GM21423 (cell line): ENCODE measurements at regions not wholly inside any gene's neighbourhood (a gene's known extent, or its start where the extent isn't known, plus 50 kb on each side); places are given as distances from the start of the nearest gene placed in this dataset.

ENCODE experiments used
- ATAC-seq: cut with Tn5 transposase; IDR thresholded peaks from one replicate; pipeline ENCODE4 v1.9.1; 2021; ENCODE audit warnings: mild to moderate bottlenecking, moderate library complexity; ENCODE audit not compliant: unreplicated experiment

DNA sequence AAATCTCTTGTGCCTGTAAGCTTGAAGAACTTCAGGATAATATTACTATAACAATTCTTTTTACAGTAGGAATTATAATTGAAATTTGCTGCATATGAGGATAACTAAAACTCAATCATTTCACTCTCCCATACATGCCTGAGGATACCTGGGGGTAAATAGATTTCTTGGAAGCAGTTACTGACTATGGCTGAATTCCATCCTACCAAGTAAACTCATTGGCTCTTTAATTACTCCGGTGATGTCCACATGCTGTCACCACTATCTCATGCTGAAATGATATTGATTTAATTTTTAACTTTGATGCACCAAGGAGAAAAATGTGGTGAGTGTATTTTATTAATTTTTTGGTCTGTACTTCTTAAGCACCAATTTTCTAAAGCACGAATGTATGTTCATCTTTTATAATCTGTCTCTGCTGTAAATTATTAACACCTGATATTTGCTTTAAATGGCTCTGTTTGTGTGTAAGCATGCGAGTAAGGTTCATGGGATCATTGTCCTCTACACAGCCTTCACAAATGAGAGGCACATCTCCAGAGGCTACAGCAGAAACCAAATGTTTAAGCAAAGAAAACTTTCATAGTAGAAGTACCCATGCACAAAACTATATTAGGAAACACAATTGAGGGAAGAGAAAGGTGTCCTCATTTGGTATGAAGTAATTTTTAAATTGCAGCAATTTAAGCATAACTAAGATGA is 164.2 kb upstream of the POU3F2 start:
- ATAC-seq, result no peak

DNA sequence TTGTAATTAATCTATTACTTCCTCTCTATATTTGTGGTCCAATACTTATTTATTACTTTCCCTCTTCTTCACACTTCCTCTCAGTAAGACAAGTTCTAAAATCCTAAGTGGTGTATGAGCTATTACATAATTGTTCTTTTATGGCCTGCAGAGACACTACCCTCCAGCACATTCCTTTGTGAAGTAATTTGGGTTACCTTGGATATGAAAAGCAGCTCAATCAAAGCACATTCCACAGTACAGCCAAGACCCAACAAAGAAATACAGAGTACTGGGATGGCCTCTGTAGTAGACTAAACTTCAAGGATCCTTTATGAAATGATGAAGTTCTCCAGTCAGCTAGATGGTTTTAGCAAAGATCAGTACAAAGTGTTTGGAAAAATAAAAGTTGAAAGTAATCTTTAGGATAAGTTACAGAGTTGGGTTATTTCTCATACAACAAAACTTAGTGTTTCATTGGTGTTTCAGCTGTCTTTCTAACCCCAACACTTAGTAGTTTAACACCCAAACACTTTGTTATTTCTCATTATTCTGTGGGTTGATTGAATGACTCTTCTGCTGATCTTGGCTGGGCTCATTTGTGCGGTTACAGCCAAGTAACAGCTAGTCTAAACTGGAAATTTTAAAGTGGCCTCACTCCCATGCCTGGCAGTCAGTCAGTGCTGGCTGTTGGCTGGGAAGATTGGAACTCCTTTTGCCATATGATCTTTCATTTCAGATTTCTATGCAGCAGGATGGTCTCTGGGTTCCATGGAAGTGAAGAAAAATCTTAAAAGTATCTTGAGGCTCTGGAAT is 161.5 kb upstream of the POU3F2 start:
- no peak for ATAC-seq

DNA sequence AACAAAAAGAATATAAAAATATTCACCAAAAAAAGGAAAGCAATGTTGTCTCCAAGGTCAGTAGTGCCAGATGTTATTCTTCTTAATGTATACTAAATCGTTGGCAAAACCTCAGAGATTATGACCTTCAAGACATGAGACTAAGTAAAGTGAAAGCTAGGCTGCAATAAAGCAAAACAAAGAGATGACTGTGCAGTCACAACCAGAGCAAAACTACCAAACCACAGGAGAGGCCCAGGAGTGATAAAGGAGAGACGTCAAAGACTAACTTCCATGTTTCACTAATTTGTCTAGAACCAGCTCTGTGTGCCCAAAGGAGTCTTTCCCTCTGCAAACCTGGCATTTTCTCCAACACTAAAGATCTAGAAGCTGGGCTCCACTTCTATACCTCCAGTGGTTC is 155.9 kb upstream of the POU3F2 start:
- peak; percentile 81 for ATAC-seq

DNA sequence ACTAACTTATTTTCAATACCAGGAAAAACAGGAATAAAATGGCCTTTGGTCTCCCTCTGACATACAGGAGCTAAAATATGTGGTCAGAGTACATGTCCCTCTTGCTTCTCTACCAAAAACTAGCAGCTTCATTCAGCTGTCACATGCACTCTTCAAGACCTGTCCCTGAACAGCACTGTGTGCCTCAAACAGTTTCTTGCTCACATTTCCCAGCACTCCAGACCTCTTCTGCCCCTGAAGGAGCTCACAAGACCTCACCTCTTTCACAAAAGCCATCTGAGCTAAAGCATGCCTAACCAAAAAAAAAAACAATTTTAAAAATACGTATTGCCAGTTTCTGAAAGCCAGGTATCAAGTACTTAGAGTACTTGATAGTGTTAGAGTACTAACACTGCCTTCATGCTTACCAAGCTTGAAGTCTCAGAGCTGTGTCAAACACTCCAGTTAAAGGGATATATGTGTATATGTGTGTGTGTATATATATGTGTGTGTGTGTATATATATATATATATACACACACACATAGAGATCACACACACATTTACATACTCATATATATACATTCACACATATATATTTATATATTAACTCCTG is 148.3 kb upstream of the POU3F2 start:
- no peak for ATAC-seq

DNA sequence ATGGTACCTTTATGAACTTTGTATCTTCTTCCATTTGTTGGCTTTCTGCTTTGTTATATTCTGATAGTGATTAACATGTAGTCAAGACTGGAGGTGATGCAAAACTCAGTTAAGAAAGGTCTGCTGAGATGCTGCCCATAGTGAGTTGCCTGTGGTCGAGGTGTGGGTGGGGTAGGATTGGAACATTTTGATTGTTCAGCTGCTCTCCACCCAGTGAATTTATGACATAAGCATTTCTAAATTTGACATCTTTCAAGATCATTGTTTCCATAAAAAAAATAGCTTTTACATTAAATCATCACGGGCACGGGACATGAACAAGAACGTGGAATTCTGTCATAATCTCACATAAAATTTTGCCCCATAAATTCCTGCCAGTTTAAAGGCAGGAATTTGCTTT is 146.6 kb upstream of the POU3F2 start:
- ATAC-seq, result no peak

DNA sequence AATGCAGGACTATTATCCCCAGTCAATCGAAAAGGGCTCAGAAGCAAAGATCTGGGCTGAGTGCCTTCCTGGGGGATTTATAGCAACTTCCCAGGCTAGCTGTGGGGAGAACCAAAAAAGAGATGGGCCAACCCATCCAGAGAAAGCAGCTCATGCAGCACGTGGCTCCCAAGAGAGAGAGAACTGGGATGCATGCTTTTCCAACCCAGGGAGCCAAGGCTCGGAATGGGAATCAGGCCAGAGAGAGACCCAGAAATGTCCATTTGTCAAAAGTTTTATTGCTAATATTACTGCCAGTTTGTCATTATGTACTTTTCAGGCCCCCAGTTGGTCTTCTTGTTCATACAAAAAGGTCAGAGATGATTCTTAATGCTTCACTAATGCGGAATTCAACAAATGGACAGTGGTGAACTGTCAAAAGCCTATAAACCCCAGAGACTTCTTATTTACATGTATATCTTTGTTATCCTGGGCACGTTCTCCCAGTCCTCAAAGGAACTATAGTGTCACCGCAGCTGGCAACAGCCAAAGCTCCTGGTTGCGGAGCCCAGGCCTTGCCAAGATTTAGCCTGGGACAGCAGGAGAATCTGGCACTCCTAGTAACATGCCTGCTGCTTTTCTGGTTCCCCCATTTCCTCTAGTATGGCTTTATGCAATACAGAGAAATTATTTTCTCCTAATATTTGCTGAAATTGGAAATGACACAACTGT is 139.1 kb upstream of the POU3F2 start:
- ATAC-seq, result no peak

DNA sequence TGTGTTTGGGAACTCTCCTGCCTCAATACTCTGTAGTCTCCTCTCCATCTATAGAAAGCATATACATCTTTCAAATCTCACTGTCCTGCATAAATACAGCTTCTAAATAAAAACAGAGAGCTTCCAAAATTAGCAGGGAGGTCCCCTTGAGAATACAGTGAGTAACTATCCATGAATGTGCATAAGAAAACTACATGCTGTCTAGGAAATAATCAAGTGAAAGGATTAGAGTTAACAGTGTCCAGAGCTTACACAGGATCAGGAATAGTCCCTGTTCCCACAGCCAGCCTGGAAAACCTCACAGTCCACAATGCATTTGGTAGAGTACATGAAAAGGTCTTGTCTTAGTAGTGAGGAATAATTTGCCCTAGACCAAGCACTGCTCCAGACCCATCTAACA is 123.0 kb upstream of the POU3F2 start:
- ATAC-seq, result no peak

DNA sequence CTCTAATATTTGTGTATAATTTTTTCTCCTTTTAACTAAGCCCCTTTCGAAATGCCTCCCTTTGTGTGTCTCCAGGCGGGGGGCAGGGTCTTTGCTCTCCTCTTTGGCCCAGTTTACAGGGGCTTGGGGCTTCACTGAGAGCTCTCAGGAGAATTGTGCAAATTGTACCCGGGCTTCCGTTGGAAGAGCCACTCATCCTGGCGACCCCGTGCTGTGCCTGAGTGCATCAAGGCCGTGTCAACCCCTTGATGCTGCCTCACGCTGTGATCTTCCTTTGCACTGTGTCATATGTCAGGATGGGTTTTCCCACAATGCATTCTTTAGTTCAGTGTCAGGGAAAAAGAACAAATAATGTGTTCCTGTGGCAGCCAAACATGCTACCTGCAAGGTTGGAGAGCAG is 118.0 kb upstream of the POU3F2 start:
- ATAC-seq, result no peak

DNA sequence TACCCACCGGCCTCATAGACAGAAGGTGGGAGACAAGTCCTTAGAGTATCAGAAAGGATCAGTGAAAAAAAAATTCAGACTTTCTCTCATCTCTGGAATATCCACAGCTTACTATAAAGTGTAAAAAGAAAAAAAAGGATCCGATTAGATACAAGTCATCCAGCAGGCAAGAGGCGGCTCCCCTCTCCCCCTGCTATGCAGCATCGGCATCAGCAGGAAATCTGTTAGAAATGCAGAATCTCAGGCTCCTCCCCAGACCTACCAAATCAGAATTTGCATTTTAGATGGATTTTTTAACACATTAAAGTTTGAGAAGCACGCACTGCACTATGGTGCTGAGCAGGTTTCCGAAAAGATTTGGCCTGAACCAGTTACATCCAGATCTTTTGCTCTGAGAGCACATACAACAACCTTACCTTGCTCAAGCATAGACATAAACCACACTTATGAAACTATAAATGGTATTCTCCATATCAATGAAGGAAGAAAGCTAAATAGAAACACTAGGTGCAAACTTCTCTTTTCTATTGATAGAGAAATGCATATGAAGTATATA is 117.0 kb upstream of the POU3F2 start:
- ATAC-seq, result no peak

DNA sequence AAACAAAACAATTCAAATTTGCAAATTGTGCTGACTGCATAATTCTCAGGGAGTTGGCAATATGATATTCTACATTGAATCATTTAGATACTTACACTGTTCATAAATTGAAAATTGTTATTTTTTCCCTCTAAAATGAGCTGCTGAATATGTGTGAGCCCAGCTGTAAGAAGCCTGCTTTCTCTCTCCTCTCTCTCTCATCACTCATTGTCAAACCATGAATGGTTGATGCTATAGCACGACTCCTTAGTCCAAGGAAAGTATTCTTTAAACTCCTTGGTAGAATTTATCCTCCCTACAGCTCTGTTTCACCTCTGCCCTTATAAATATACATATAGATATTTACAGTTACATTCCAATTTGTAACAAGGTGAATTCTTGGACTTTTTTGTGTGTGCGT is 116.4 kb upstream of the POU3F2 start:
- no peak for ATAC-seq

DNA sequence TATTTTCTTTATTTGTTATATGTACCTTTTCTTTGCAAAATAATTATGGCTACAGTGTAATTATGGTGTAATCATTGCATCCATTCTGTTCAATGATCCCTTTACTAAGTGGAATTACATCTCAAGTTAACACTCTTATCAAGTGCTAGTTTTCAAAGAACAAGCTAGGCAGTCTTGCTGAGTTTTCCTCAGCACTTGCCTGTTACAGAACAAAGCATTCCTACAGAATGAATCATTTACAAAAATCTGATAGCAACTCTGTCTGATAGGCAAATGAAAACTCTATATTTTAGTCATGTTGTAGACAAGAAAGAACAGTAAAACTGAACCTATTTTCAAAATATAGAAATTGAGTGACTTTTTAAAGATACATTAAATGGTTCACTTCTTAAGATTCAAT is 109.8 kb upstream of the POU3F2 start:
- ATAC-seq, result no peak

DNA sequence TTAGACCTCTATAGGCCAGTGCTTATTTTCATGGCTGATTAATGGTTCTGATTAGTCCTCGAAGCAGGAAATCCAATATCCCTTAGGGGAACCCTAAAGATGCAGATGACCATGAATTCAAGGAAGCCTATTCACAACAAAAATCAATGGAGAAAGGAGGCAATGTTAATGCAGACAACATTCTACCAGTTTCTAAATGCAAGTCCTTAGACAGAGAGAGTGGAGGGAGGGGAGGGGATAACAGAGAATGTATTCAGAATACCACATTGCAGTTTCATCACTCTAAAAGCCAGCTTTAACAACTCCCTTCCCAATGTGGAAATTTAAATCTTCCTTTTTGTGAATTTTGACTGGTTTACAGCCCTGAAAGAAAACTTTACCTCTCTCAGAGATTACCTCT is 87.1 kb upstream of the POU3F2 start:
- ATAC-seq, result no peak

DNA sequence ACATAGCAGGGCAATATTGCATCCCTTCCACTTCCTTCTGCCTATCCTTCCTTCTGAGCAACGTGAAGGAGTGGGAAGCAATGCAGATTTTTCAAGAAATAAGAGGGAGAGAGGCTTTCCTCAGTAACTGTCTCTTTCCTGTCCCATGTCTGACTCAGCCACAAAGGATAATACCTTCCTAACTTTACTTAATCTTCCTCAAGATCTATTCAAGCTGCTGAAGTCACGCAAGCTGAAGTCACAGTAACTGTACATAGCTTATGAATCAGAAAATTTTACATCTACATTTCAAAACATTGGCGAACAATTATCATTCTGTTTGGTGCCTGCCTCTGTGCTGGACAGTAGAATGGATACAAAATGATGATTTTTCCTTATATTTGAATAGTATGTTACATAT is 86.4 kb upstream of the POU3F2 start:
- no peak for ATAC-seq

DNA sequence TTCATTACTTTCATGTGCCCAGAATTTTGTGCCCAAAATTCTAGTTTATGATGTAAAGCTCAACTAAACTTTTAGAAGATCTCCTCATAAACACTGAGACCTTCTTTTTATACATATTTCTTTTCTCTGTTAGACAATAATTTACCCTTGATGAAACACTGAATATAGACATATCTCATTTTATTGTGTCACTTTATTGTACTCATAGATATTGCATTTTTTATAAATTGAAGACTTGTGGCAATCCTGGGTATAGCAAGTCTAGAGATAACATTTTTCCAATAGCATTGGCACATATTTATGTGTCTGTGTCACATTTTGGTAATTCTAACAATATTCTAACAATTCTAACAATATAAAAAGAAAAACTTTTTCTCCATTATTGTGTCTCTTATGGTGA is 74.9 kb upstream of the POU3F2 start:
- no peak for ATAC-seq

DNA sequence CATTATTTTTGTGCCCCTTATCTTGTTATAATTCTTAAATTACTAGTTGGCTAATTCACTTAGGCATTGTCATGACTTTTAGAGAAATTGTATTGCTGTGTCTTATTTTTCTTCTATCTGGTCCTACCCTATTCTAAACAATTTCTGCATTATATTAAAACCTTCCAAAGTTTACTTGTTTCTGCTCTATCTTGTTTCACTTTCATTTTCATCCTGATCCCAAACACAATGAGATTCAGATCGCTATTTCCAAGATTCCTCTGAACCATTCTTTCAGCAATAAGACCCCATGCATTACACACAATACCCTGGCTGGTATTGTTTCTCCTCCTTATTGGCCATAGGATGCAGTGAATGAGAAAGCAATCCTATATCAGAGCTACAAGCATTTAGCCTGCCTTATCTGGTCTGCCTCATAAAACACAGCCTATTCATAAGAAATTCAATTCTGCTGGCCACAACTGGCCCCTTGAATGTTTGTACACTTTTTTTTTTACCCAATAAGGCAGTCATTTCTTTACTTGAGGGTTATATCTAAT is 69.9 kb upstream of the POU3F2 start:
- ATAC-seq, result no peak

DNA sequence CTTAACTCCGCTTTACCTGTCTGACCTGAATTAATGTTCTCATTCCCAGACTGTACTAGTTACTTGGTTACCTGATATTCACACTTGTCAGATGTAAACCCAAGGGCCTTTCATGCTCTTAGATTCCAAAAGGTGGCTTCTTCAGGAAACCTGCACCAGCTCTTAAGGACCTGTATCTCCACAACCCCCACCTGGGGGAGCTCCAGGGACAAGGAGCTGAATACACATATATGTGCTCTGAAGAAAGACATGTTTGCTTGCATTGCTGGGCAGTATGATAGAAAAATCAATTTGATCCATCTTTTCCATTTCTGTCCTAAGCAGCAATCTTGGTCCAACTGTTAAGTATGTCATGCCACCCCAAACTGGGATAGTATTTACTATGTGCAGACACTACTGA is 64.8 kb upstream of the POU3F2 start:
- ATAC-seq, result no peak

DNA sequence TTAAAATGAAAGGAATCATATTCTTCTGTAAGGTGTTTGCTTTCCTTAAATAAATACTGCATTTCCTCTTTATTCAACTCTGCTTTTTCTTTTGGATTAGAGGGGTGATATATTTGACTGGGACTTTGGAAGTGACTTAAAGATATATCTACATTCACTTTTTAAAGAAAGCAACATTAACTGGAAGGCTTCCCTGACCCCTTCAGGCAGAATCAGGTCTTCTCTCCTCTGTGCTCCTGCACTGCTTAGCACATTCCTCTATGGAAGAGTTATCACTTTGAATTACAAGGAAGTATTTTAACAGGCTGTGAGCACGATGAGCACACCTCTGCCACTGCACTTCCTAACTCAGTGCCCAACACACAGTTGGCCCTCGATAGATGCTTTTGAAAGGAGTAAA is 59.2 kb upstream of the POU3F2 start:
- ATAC-seq, result no peak

DNA sequence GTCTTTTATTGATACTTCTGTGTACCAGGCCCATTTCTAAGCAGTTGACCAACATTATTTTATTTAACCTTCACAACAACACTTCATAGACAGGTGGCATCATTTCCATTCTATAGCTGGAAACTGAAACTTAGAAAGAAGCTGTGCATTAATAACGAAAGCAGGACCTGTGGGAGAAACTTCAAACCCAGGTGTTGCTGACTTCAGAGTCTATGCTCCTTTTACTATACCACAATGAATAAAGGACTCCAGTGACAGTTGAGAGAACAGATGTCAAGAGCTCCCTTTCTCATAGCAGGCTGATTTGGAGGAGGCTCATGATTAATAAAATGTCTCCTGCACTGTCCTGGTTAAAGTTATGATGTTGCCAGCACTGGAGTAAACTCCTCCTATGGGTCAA is 56.6 kb upstream of the POU3F2 start:
- ATAC-seq, result peak; percentile 100

DNA sequence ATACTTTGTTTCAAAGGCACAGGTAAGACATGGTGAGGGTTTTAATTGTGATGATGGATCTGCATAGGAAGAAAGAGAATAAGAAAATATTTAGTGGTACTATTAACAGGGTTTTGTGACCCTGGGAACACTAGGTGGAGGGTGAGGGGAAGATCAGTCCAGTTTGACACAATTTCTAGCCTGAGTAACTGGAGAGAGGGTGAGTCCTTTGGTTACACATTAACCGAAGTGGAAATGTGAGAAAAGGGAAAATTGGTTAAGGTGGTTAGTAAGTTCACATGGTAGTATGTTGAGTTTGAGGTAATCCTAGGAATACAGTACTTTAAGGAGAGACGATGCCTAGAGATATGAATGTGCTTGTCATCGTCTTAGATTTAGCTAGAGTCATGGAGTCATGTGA is 54.8 kb upstream of the POU3F2 start:
- no peak for ATAC-seq

DNA sequence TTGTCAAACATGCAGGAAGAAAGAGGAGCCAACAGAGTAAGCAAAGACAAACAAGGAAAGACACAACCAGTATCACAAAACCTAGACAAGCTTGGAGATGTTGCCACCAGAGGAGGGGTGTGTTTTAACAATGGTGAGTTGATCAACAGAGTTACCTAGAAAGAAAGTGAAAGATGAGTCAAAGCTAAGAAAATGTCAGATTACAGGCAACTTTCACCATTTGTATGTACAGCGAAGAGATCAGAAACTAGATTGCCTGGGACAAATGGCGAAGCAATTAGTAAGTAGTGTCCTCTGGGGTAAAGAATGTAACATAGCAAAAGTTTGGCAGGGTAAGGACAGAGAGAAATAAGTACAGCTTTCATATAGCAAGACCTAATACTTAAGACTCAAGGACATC is 51.6 kb upstream of the POU3F2 start:
- ATAC-seq, result no peak

DNA sequence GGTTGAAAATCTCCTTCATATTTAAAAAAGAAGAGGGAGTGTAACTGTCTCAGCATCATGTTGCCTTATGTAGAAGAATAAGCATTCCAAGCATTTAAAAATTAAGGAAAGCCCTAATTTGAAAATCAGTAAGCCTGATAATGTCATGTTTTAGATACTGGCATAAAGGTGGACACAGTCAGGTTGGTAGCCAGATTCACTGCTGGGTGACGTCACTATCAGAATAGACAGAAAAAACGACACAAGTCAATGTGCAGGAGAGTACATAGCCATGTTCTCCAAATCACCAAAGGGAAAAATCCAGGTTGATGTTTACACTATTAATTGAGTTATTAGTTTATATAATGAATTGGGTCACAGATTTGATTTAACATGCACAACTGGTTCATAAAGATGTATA is 50.8 kb upstream of the POU3F2 start:
- no peak for ATAC-seq
